Stimulated activated CD8-positive, alpha-beta memory T cell treated with anti-CD3 and anti-CD28 coated beads, Interleukin-2, amount 100 ng/mL, for 48 hours (primary cell): ENCODE measurements at regions not wholly inside any gene's neighbourhood (a gene's known extent, or its start where the extent isn't known, plus 50 kb on each side); places are given as distances from the start of the nearest gene placed in this dataset.

ENCODE experiments used
- DNase-seq, 2 donors: peaks; one replicate each; pipeline ENCODE4 v3.0.0-alpha.2; 2020; ENCODE audit warnings: low read depth in 2 of 2

GRCh38 chr16:55264949-55265348 lies 59.1 kb upstream of the IRX6 start:
- no peak for DNase-seq

- DNase-seq = no peak
Measured at GRCh38 chr16:55265926-55266325, 58.1 kb upstream of the IRX6 start.

- no peak for DNase-seq
Measured at GRCh38 chr16:55271945-55272513, 52.0 kb upstream of the IRX6 start.

- no peak for DNase-seq
Measured at GRCh38 chr16:55272744-55273143, 51.3 kb upstream of the IRX6 start.

GRCh38 chr16:55273356-55273755 lies 50.6 kb upstream of the IRX6 start:
- no peak for DNase-seq

- DNase-seq = no peak
Measured at GRCh38 chr16:55273959-55274358, 50.0 kb upstream of the IRX6 start.
